COR-L47 (cell line): ENCODE measurements at regions not wholly inside any gene's neighbourhood (a gene's known extent, or its start where the extent isn't known, plus 50 kb on each side); places are given as distances from the start of the nearest gene placed in this dataset.
"Not testable (repeated sequence)": the region's sequence is repeated elsewhere in the genome, so short reads cannot be mapped to it uniquely, and the experiment has no call there.

ENCODE experiments used
- DNase-seq: peaks from one replicate; lab custom pipeline; 2025; lab: John Stamatoyannopoulos, UW

DNA sequence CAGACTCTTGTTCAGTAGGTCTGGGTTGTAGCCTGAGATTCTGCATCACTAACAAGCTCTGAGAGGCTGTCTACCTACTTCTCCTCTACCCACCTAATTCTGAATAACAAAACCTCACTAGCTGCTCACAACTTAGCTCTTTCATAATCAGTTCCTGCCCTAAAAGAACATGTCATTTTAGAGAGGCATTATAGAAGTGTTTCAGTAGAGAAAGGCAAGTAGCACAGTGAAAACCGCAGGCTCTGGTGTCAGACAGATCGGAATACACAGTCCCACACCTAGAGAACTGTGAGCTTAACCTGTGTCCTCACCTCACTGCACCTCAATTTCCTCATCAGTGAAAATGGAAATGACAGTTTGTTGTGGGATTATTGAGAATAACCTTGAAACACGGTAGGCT is 1337.6 kb upstream of the TENM4 start:
- no peak for DNase-seq

DNA sequence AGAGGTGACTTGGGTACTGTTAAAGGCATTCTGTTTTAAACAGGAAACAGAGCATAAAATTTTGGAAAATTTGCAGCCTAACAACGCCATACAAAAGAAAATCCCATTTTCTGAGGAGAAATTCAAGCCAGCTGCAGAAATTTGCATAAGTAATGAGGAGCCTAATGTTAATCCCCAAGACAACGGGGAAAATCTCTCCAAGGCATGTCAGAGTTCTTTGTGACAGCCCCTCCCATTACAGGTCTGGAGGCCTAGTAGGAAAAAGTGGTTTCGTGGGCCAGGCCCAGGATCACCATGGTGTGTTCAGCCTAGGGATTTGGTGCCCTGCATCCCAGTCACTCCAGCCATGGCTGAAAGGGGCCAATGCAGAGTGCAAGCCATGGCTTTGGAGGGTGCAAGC is 1333.1 kb upstream of the TENM4 start:
- DNase-seq = no peak

- DNase-seq = no peak
Observed at GRCh38 chr11:80771017-80771416, 1330.2 kb upstream of the TENM4 start.

DNA sequence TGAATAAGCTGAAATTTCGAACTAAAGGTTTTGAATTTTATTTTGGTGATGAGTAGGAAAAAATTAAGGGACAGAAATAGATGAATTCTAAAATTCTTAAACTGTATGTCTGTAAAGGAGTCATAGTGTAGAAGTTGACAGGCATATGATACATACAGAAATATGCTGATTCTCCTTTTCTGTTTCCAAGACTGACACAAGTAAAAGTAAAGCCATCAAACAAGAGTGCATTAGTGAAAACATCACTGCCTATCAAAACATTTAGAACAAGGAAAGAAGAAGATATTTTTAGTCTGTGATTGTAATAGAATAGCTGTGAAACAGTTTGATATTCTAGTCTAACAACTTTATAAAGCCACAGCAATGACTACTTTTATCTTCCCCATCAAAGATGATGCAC is 1318.0 kb upstream of the TENM4 start:
- DNase-seq = no peak

GRCh38 chr11:80748207-80748925 is 1307.5 kb upstream of the TENM4 start:
- DNase-seq = no peak

GRCh38 chr11:80746300-80746699 is 1305.5 kb upstream of the TENM4 start:
- DNase-seq = no peak

DNA sequence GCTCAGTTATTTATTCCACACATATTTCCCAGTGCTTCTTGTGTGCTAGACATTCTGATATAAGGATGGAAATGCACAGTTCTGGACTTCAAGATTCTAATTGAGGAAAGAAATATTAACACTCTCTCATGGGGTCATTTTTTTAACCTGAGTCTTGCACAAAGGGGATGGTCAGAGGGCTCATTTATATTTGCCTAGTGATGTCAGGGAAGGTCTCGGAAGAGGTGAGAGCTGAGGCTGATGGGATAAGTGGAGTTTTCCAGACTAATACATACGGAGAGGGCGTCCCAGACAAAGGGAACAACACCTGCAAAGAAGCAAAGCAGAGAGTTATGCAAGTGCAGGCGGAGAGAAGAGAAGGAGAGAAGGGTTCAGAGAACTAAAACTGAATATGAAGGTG is 1304.6 kb upstream of the TENM4 start:
- no peak for DNase-seq

- DNase-seq = no peak
Observed at GRCh38 chr11:80733790-80734189, 1293.0 kb upstream of the TENM4 start.

GRCh38 chr11:80733361-80733760 is 1292.5 kb upstream of the TENM4 start:
- DNase-seq = no peak

DNA sequence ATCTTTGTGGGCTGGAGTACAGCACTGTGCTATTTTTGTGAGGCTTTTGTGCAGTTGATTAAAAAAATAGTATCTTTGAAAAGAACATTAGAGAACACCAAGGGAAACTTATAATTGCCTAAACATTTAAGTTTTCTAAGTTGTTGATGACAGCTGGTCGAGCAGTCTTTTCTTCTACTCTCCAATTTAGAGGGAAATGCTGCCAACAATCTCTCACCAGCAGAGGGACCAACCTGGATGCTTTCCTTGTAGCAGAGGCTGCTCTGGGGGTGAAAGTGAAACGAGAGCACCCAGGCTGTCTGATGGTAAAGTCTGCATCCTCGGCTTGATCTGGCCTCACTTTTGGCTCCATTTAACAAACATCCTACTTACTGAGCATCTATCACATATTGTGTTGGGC is 1286.5 kb upstream of the TENM4 start:
- peak; percentile 5 for DNase-seq

DNA sequence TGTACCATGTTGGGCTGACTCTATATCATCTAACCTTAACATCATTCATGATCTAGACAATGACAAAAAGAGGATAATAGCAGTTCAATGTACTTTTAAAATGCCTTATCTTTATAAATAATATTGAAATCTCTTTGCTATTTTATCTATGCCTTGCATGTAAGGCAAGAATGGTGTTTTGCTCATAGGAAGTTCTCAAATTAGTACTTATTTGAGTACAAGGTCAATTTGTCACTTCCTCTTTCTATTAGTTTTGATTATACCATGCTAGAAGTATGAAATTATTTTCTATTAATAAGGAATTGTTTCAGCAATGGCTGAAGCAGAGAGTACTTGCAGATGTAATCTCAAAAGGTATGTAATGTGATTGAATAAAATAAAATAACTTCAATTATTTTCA is 1285.4 kb upstream of the TENM4 start:
- no peak for DNase-seq

GRCh38 chr11:80724366-80724765 is 1283.5 kb upstream of the TENM4 start:
- no peak for DNase-seq

- DNase-seq = no peak
Observed at GRCh38 chr11:80722629-80723028, 1281.8 kb upstream of the TENM4 start.

- no peak for DNase-seq
Observed at GRCh38 chr11:80720295-80720694, 1279.5 kb upstream of the TENM4 start.

DNA sequence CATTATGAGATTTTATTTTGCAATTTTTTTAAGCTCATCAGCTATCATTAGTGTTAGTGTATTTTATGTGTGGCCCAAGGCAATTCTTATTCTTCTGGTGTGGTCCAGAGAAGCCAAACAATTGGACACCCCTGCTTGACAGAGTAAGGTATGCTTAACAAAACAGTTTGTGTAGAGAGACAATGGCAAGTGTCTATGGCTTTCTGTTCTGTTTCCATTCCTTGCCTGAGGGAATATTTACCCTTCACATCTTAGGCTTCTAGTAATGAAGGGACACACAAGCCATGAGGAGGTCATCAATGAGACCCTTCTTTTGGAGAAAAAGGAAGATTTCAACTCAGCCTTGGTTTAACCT is 1278.4 kb upstream of the TENM4 start:
- DNase-seq = no peak

- no peak for DNase-seq
Observed at GRCh38 chr11:80718611-80719291, 1277.9 kb upstream of the TENM4 start.

- no peak for DNase-seq
Observed at GRCh38 chr11:80702264-80702663, 1261.4 kb upstream of the TENM4 start.

GRCh38 chr11:80700386-80700785 is 1259.6 kb upstream of the TENM4 start:
- DNase-seq = no peak

GRCh38 chr11:80699406-80700177 is 1258.8 kb upstream of the TENM4 start:
- DNase-seq = not testable (repeated sequence)

- no peak for DNase-seq
Observed at GRCh38 chr11:80698637-80699036, 1257.8 kb upstream of the TENM4 start.

- no peak for DNase-seq
Observed at GRCh38 chr11:80694385-80694784, 1253.6 kb upstream of the TENM4 start.

DNA sequence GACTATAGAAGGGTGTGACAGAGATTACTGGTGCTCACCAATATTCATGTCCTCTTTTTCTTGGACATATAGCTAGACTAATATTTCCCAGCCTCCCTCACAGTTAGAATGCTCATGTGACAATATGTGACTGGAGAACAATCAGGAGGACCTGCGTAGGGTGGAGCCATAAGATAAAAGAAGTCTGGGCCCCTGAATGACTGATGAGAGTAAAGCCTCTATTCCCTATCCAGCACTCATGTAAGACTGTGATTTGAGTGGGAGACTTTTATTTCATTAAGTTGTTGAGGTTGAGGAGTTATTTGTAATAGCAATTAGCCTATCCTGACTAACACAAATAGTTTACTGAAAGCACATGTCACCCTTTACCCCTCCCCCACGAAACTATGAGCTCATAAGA is 1247.1 kb upstream of the TENM4 start:
- DNase-seq = no peak

DNA sequence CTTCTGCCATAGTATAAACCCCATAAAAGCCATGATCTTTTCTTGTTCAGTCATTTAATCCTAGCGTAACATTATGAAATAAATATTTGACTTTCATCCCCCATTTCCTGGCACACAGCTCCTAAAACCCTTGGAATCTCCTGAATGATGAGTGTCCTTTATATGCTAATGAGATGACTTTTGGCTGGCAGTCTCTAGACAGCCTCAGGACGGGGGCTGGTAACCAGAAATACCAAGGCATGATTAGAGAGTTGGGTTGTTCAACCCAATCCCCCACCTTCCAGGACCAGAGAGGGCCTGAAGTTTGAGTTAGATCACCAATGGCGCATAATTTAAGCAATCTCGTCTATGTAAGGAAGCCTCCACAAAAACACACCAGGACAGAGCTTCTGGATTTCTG is 1246.1 kb upstream of the TENM4 start:
- DNase-seq = no peak
